ENCODE measurements at regions not wholly inside any gene's neighbourhood (a gene's known extent, or its start where the extent isn't known, plus 50 kb on each side); places are given as distances from the start of the nearest gene placed in this dataset.

- DNase-seq (no peak), ATAC-seq (no peak)
- Histone ChIP-seq H3K4me3 (no peak overlapping the region), H3K4me1 (no peaks in the 10 kb centered on the region), H3K27ac (no peak overlapping the region), H3K36me3 (replicated peaks in 1 of 2; ENCODE audit: insufficient read depth in 1 of 2, low read depth in 2 of 2) (no peaks in the 10 kb centered on the region), H3K9me3 (no peaks in the 10 kb centered on the region), H3K27me3 (no peaks in the 10 kb centered on the region)
- no peak for TF ChIP-seq POLR2A (IDR thresholded peaks at IDR 0.05)
- no peak for TF ChIP-seq CTCF (IDR thresholded peaks at IDR 0.05)
- 89 to 95% methylated on average over 2 of the region's 2 CpGs for WGBS, 2 donors
- intact Hi-C loops (cut with DNase I) = no loop called here
Observed at GRCh38 chr2:122209377-122209776, 453.9 kb downstream of the TSN start.

DNA sequence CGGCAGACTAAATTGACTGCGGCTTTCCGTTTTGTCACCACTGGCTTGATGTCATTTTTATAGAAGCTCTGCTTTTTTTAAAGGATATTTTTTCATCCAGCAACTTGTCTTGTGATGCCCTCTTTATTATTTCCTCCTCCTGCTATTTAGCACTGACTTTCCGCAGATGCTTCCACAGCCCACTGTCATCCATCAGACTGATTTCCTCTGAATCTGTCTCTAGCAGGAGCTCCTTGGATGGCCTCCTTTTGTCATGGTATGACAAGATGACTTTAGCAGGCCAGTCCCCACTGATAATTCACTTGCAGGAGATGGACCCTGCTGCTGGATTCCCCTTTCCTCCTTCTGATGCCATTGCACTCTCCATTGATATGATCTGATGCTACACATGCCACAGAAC is 454.6 kb downstream of the TSN start:
- DNase-seq = no peak
- 92 to 93% methylated on average over 4 of the region's 4 CpGs for WGBS, 2 donors
- H3K36me3 ChIP-seq (replicated peaks in 1 of 2; ENCODE audit: insufficient read depth in 1 of 2, low read depth in 2 of 2) = no peaks in the 10 kb centered on the region
- no peak overlapping the region for H3K27ac ChIP-seq
- H3K27me3 ChIP-seq = no peaks in the 10 kb centered on the region
- H3K4me1 ChIP-seq = no peaks in the 10 kb centered on the region
- TF ChIP-seq POLR2A (IDR thresholded peaks at IDR 0.05) = no peak
- TF ChIP-seq CTCF (IDR thresholded peaks at IDR 0.05) = no peak
- H3K9me3 ChIP-seq = no peaks in the 10 kb centered on the region
- intact Hi-C loops (cut with DNase I) = no loop called here
- no peak overlapping the region for H3K4me3 ChIP-seq
- no peak for ATAC-seq

- TF ChIP-seq CTCF (IDR thresholded peaks at IDR 0.05) (no peak), POLR2A (IDR thresholded peaks at IDR 0.05) (no peak)
- Histone ChIP-seq H3K27me3 (no peaks in the 10 kb centered on the region), H3K27ac (no peak overlapping the region), H3K4me3 (no peak overlapping the region), H3K4me1 (no peaks in the 10 kb centered on the region), H3K9me3 (no peaks in the 10 kb centered on the region), H3K36me3 (replicated peaks in 1 of 2; ENCODE audit: insufficient read depth in 1 of 2, low read depth in 2 of 2) (no peaks in the 10 kb centered on the region)
- ATAC-seq (no peak), DNase-seq (no peak)
- intact Hi-C loops (cut with DNase I) = no loop called here
- 79 to 86% methylated on average over 8 of the region's 8 CpGs for WGBS, 2 donors
Observed at GRCh38 chr2:122210898-122211856, 455.7 kb downstream of the TSN start.

GRCh38 chr2:122213312-122213711 is 457.9 kb downstream of the TSN start:
- DNase-seq = no peak
- intact Hi-C loops (cut with DNase I) = no loop called here
- ATAC-seq = no peak
- Histone ChIP-seq H3K4me3 (no peak overlapping the region), H3K27ac (no peak overlapping the region), H3K27me3 (no peaks in the 10 kb centered on the region), H3K9me3 (no peaks in the 10 kb centered on the region), H3K36me3 (replicated peaks in 1 of 2; ENCODE audit: insufficient read depth in 1 of 2, low read depth in 2 of 2) (no peaks in the 10 kb centered on the region), H3K4me1 (no peaks in the 10 kb centered on the region)
- TF ChIP-seq POLR2A (IDR thresholded peaks at IDR 0.05) (no peak), CTCF (IDR thresholded peaks at IDR 0.05) (no peak)
- WGBS, 2 donors = 60 to 77% methylated on average over 4 of the region's 4 CpGs

DNA sequence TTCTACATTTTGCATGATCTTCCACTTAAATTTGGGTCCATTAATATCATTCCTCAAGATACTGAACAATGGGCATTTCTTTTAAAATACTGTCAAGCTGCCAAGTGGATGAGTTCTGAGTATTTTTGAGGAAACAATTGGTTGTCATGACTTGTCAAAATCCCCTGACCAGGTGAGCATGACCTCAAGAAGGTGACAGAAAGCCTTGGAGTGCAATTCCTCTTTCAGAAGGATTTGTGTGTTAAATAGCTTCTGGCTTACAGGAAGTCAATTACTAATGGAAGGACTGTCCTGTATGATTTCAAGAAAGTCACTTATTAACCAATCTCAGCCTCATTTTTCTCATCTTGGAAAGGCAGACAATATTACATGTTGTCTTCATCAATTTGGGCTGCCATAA is 460.6 kb downstream of the TSN start:
- no peak overlapping the region for H3K4me3 ChIP-seq
- no peak for TF ChIP-seq CTCF (IDR thresholded peaks at IDR 0.05)
- no peak for TF ChIP-seq POLR2A (IDR thresholded peaks at IDR 0.05)
- H3K27me3 ChIP-seq = no peaks in the 10 kb centered on the region
- no peaks in the 10 kb centered on the region for H3K36me3 ChIP-seq (replicated peaks in 1 of 2; ENCODE audit: insufficient read depth in 1 of 2, low read depth in 2 of 2)
- H3K9me3 ChIP-seq = no peaks in the 10 kb centered on the region
- no peak for DNase-seq
- intact Hi-C loops (cut with DNase I) = no loop called here
- no peak overlapping the region for H3K27ac ChIP-seq
- ATAC-seq = no peak
- no peaks in the 10 kb centered on the region for H3K4me1 ChIP-seq

Measured in body of pancreas (tissue), 4 donors.